Mesothelial cell of epicardium (in vitro differentiated cells): ENCODE measurements at regions not wholly inside any gene's neighbourhood (a gene's known extent, or its start where the extent isn't known, plus 50 kb on each side); places are given as distances from the start of the nearest gene placed in this dataset.

Experiments used
- DNase-seq, 2 experiments: peaks; one replicate each; pipeline ENCODE4 v3.0.0; 2021; ENCODE audit warnings: low spot score in 2 of 2; ENCODE audit not compliant: unreplicated experiment in 2 of 2
- H3K27ac Mint-ChIP-seq: 2 replicates; pipeline ENCODE4 v1.8.0; 2021; ENCODE audit warnings: mixed read lengths
- H3K27me3 Mint-ChIP-seq: 2 replicates; pipeline ENCODE4 v1.8.0; 2021; ENCODE audit warnings: low read depth, mixed read lengths
- H3K36me3 Mint-ChIP-seq: 2 replicates; pipeline ENCODE4 v1.8.0; 2021; ENCODE audit warnings: mixed read lengths
- H3K4me1 Mint-ChIP-seq: 2 replicates; pipeline ENCODE4 v1.8.0; 2021; ENCODE audit warnings: mixed read lengths
- H3K4me3 Mint-ChIP-seq: 2 replicates; pipeline ENCODE4 v1.8.0; 2021; ENCODE audit warnings: mild to moderate bottlenecking, moderate library complexity, mixed read lengths
- H3K9me3 Mint-ChIP-seq: 2 replicates; pipeline ENCODE4 v1.8.0; 2021; ENCODE audit warnings: mixed read lengths
- TF ChIP-seq, protein P1 (sequence below): fragments of 200-600 bp; sonication (generic); IDR thresholded peaks from one replicate; pipeline ENCODE4 v1.5.0; 2021; ENCODE audit warnings: antibody characterized with exemption; ENCODE audit not compliant: unreplicated experiment

DNA sequence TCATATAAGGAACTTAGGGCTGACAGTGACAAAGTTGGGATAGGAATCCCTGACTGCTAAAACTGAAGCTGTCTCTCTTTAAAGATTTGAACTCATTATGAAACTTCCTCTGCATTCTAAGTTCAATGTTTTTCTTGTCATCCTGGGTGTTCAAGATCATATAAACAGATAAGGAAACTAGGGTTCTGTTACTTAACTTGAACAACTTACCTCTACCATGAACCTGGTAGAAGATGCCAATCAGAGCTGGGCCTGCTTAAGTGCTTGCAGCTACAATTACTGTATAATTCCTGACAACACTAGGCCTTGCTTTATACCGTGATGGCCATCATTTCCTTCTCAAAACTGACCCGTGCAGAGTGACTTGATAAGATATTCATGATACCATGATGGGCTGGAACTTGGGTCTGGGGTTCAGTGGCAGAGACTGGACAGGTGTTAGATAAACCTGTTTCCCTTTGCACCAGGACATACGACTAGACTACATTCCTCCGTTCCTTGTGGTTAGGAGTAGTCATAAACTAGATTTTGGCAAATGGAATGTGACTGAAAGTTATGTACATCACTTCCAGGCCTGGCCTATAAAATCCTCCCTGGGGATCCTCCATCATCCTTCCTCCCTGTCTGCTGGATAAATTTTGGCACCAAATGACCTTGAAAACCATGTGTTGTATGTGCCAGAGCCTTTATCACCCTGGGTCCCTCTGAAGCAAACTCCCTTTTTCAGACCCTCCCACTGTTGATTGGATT lies 172.2 kb upstream of the PRICKLE1 start:
- Mint-ChIP-seq H3K27ac (no peak overlapping the region), H3K27me3 (no peaks in the 10 kb centered on the region), H3K4me1 (peaks cover 50% of the 10 kb centered on the region), H3K9me3 (no peaks in the 10 kb centered on the region), H3K36me3 (no peaks in the 10 kb centered on the region), H3K4me3 (no peak overlapping the region)
- DNase-seq = no peak
- TF ChIP-seq, protein P1, sequence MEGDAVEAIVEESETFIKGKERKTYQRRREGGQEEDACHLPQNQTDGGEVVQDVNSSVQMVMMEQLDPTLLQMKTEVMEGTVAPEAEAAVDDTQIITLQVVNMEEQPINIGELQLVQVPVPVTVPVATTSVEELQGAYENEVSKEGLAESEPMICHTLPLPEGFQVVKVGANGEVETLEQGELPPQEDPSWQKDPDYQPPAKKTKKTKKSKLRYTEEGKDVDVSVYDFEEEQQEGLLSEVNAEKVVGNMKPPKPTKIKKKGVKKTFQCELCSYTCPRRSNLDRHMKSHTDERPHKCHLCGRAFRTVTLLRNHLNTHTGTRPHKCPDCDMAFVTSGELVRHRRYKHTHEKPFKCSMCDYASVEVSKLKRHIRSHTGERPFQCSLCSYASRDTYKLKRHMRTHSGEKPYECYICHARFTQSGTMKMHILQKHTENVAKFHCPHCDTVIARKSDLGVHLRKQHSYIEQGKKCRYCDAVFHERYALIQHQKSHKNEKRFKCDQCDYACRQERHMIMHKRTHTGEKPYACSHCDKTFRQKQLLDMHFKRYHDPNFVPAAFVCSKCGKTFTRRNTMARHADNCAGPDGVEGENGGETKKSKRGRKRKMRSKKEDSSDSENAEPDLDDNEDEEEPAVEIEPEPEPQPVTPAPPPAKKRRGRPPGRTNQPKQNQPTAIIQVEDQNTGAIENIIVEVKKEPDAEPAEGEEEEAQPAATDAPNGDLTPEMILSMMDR = no peak

GRCh38 chr12:42761086-42761485 lies 171.5 kb upstream of the PRICKLE1 start:
- H3K4me1 Mint-ChIP-seq = peaks cover 52% of the 10 kb centered on the region
- H3K4me3 Mint-ChIP-seq = no peak overlapping the region
- TF ChIP-seq, protein P1 = no peak
- H3K9me3 Mint-ChIP-seq = no peaks in the 10 kb centered on the region
- H3K27ac Mint-ChIP-seq = no peak overlapping the region
- no peaks in the 10 kb centered on the region for H3K27me3 Mint-ChIP-seq
- DNase-seq = no peak
- no peaks in the 10 kb centered on the region for H3K36me3 Mint-ChIP-seq

GRCh38 chr12:42760550-42760949 lies 171.0 kb upstream of the PRICKLE1 start:
- H3K27me3 Mint-ChIP-seq = no peaks in the 10 kb centered on the region
- TF ChIP-seq, protein P1 = no peak
- H3K36me3 Mint-ChIP-seq = no peaks in the 10 kb centered on the region
- peaks cover 4% of the 10 kb centered on the region for H3K9me3 Mint-ChIP-seq
- peaks cover 54% of the 10 kb centered on the region for H3K4me1 Mint-ChIP-seq
- DNase-seq = no peak
- H3K4me3 Mint-ChIP-seq = no peak overlapping the region
- H3K27ac Mint-ChIP-seq = no peak overlapping the region

GRCh38 chr12:42759622-42760273 lies 170.2 kb upstream of the PRICKLE1 start:
- Mint-ChIP-seq H3K27ac (no peak overlapping the region), H3K4me3 (no peak overlapping the region)
- TF ChIP-seq, protein P1 = no peak

GRCh38 chr12:42758806-42759205 lies 169.3 kb upstream of the PRICKLE1 start:
- Mint-ChIP-seq H3K36me3 (no peaks in the 10 kb centered on the region), H3K4me1 (peaks cover 52% of the 10 kb centered on the region), H3K27ac (no peak overlapping the region), H3K4me3 (no peak overlapping the region), H3K9me3 (peaks cover 7% of the 10 kb centered on the region), H3K27me3 (no peaks in the 10 kb centered on the region)
- TF ChIP-seq, protein P1 = no peak
- DNase-seq = no peak

More at GRCh38 chr12:42759622-42760273, 170.2 kb upstream of the PRICKLE1 start:
- no peaks in the 10 kb centered on the region for H3K36me3 Mint-ChIP-seq
- DNase-seq = no peak
- H3K4me1 Mint-ChIP-seq = peaks cover 54% of the 10 kb centered on the region
- no peaks in the 10 kb centered on the region for H3K27me3 Mint-ChIP-seq
- H3K9me3 Mint-ChIP-seq = peaks cover 7% of the 10 kb centered on the region
